Posterior vena cava (tissue), 2 donors: ENCODE measurements at regions not wholly inside any gene's neighbourhood (a gene's known extent, or its start where the extent isn't known, plus 50 kb on each side); places are given as distances from the start of the nearest gene placed in this dataset.

Source experiments
- DNase-seq: peaks from one replicate; pipeline ENCODE4 v3.0.0-alpha.2; 2020; ENCODE audit warnings: low spot score
- intact Hi-C, 2 donors: fragments of 100-400 bp; cut with DNase I; formaldehyde crosslinking; loops; one replicate each; pipeline versions ENCODE4 v1.14.1 to v1.14.2; 2022 to 2023
- donor health status: DM: yes; HTN: yes; CAD: no.
- donor health status: DM: yes; HTN: yes; CAD: no.

DNA sequence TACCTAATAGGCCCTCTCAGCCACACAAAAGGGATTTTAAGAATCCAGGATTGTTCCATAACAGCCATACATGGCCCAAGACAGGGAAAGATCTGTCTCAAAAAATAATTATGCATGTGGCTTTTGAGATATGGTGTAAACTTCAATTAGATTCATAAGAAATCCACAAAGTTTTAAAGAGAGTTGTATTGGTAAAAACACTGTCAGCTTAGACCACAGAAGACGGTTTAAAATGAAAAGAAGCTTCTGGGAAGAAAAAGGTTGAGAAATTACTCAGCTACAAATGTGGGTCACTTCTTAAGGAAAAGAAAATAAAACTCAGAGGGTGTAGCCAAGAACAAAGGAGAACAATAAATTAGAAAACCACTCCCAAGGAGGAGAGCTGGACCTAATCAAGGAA lies 191.4 kb downstream of the KIF26A start:
- DNase-seq = no peak
- intact Hi-C loops = no loop called here

DNA sequence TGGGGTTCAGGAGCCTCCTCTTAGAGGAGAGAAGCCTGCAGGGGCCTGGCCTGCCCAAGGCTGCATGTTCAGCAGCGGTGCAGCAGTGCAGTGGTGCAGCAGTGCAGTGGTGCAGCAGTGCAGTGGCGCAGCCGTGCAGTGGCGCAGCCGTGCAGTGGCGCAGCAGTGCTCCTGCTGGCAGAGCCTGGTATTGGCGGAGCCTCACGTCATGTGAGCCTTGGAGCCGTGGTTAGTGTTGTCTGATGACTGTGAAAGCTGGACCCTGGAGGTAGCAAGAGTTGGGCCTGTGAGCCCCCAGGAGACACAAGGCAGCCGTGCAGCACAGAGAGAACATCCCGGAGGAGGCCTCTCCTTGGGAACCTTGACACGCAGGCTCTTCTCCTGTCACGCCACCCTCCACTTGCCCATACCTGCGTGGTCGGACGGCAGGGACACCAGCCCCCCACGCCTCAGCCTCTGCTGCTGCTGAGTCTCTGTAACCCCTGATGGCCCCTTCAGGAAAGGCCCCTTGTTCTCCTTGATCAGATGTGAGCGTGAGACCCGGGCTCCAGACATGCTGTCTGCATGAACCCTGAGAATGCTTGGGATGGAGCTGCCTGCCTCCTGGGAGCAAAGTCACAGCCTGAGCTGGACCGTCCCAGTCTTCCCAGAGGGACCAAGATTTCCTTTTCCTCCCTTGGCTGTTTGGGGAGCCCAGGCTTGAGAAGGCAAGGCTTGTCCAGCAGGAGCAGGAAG lies 193.7 kb downstream of the KIF26A start:
- intact Hi-C loops = no loop called here
- DNase-seq = no peak

GRCh38 chr14:104332634-104333270 lies 194.4 kb downstream of the KIF26A start:
- peak; percentile 84 for DNase-seq
- intact Hi-C loops = no loop called here

DNA sequence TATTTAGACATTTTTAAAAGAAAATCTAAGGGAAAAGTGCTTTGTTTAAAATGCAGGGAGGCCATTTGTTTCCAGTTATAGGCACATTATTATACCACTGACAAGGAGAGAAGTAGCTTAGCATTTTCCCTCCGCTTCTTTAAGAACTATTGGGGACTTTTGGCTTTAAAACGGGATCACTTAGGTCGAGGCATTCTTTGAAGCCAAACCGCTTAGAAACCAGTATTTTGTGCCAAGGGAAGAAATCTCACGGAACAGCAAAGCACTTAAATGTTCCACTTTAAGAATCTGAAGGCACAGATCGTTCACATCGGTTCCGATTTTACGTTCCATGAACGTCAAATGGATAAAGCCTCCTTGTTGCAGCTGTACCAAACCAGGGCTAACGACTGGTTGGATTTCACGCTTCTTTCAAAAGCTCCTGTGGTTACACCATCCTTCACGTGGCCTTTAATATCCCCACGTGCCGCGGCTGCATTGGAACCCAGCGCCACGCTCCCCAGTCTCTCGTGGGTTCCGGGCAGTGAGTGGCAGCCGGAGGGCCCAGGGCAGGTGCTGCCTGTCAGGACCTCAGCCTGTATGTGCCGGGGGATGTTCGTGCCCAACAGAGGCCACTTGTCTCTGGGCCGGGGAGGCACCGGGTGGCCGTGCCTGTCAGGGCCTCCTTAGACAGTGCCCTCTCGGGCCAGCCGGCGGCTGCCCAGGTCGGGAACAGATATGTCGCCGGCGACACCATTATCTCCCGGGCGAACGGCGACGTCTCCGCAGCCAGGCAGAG lies 195.4 kb downstream of the KIF26A start:
- intact Hi-C loops = no loop called here
- peak; percentile 79 for DNase-seq

DNA sequence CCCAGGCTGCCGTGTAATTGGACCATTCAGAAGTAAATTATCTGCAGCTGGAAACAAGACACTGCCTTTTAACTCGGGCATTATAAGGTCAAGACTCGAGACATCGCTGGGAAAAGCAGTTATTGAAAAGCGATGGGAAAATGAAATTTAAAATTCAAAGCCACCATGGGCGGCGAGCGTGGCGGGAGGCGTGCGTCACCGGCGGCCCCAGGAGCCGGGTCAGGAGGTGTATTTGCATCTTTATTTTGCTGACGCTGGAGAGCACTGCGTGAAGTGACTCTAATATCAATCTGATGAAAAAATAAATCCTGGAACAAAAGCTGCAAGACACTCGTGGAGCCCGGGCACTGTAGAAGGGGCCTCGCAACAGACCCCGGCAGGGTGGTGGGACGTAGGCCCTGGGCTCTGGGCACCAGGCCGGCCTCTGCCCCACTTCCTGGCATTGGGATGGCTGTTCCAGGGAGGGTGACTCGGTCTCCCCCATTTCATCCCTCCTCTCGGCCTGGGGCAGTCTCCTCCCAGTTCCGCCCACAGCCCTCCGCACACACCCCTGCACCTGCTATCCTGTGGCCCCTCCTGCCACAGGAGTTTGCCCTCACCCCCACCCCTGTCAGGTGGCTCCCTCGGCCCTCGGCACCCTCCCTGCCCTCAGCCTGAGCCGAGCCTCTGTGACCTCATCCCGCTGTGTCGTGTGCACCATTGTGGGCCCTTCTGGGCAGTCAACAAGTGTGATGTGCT lies 196.2 kb downstream of the KIF26A start:
- peak; percentile 75 for DNase-seq
- intact Hi-C loops = no loop called here

GRCh38 chr14:104335176-104335575 lies 196.8 kb downstream of the KIF26A start:
- no peak for DNase-seq
- intact Hi-C loops = no loop called here

GRCh38 chr14:104335611-104336010 lies 197.2 kb downstream of the KIF26A start:
- peak; percentile 60 for DNase-seq
- intact Hi-C loops = no loop called here

- intact Hi-C loops = no loop called here
- DNase-seq = no peak
Observed at GRCh38 chr14:104337351-104337750, 199.0 kb downstream of the KIF26A start.

- DNase-seq = no peak
- intact Hi-C loops = no loop called here
Observed at GRCh38 chr14:104339361-104339760, 201.0 kb downstream of the KIF26A start.

- intact Hi-C loops = no loop called here
- no peak for DNase-seq
Observed at GRCh38 chr14:104339829-104340228, 201.4 kb downstream of the KIF26A start.

DNA sequence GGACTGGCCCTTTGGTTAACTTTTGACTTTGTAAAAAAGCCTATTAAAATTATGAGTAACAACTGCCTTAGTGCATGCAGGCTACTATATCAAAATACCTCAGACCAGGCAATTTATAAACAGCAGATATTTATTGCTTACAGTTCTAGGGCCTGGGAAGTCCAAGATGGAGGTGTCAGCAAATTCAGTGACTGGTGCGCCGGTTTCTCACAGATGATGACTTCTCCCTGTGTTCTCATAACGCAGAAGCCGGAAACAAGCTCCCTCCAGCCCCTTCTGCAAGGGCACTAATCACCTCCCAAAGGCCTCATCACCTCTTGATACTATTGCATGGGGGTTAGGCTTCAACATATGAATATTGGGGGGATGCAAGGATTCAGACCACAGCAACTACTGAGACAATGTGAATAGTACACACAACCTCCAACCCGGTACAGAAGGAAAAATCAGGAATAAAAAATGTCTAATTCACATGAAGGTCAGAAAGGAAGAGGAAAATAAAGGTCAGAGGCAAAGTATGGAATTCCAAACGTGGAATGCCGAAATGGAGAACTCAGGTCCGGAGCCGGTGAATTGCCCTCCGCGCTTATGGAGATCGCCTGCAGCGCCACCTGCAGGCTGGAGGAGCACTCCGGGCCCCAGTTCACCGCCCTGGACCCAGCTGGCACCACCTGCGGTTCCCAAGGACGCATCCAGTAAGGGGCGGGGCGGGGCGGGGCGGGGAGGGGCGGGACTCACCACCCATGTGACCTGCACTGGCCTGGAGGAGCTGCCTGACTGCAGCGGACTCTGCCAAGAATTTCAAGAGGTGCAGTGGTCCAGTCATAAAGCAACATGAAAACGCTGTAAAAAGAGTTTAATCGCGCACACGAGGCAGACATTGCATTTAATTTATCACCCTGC lies 203.4 kb downstream of the KIF26A start:
- DNase-seq = no peak
- intact Hi-C loops = no loop called here

- peak; percentile 77 for DNase-seq
- intact Hi-C loops = no loop called here
Observed at GRCh38 chr14:104342435-104343293, 204.3 kb downstream of the KIF26A start.

GRCh38 chr14:104343294-104343625 lies 204.9 kb downstream of the KIF26A start:
- DNase-seq = peak; percentile 73
- intact Hi-C loops = no loop called here

DNA sequence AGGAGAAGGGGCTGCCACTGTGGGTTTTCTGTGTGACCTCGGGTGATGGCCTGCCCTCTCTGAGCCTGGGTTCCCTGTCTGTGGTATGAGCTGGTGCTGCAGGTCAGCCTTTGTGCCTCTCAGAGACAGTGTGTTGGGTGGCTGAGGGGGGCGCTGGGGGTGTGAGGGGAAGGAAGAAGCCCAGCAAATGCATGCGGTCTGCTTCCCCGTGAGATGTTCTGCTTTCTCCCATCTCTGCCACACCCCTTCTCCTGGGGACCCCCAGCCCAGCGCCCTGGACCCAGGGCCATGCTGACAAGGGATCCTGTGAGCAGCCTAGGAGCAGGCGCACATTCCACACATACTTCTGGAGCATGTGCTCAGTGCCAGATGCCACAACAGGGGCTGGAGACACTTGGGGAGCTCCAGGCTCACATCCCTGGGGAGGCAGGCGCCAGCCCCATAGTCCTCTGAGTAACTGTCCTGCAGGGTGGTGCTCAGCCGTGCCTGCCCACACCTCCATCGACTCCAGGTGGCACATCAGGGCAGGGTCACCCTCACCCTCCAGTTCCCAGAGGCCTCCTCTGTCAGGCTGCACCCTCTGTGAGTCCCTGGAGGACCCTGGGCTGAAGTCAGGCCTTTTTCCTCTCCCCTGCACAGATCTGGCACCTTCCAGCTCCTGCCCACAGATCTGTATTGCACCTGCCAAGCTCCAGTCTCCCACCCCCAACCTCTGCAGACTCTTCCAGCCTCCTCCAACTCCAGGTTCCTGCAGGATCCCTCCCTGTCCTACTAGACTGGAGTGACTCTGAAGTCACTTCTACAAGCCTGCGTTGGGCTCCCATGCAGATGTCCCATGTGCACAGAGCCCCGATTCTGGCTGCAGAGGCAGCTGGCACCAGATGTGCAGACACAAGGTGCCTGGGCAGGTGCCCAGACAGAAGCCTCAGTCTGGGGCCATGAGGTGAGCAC lies 205.6 kb downstream of the KIF26A start:
- peak; percentile 67 for DNase-seq
- intact Hi-C loops = no loop called here

DNA sequence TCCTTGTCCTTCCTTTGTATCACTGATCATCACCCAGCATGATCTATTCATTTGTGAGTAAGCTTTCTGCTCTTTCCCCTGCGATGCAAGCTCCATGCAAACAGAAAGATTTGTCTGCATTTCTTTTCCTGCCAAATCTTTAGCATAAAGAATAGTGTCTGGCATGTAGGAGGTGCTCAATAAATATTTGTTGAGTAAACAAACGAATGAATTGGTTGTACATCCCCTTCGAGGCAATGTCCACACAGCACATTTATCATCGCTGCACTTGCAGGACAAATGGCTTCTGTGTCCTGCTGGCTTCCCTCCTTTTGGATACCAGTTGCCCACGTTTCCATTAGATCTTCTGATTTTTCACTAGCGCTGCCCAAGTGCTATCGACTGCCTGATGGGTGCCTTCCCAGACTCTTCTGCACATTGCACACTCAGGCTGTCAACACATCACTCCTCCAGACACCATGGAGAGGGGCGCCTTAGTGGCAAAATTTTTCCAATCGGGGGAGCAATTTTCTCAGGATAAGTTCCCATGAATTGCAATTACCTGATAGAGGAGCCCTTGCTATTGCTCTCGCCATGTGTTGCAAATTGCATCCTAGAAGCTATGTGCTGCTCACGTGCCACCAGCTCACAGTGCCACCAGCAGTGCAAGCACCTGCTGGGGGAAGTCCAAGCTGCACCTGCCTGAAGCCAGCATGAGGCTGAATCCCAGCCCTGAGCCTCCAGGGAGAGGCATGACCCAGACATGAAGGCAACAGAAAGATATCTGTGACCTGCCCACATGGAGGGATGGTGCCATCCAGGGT lies 206.6 kb downstream of the KIF26A start:
- DNase-seq = no peak
- intact Hi-C loops = no loop called here
